SK-N-MC (cell line): ENCODE measurements at regions not wholly inside any gene's neighbourhood (a gene's known extent, or its start where the extent isn't known, plus 50 kb on each side); places are given as distances from the start of the nearest gene placed in this dataset.

Experiments used
- DNase-seq: peaks from one replicate; pipeline ENCODE4 v3.0.0-alpha.2; 2011; ENCODE audit warnings: low read depth, low spot score
- H3K27ac ChIP-seq: fragments of 200-600 bp; sonication (generic); 2 replicates; pipeline ENCODE4 v1.5.1; 2016; ENCODE audit warnings: mixed run types
- H3K36me3 ChIP-seq: fragments of 200-600 bp; sonication (generic); 2 replicates; pipeline ENCODE4 v1.6.1; 2017; ENCODE audit warnings: antibody characterized with exemption, low read length, mixed read lengths; ENCODE audit not compliant: insufficient read depth
- H3K4me3 ChIP-seq: fragments of 200-600 bp; sonication (generic); 2 replicates; pipeline ENCODE4 v1.5.1; 2016
- H3K9ac ChIP-seq: fragments of 200-600 bp; sonication (generic); 2 replicates; pipeline ENCODE4 v1.8.0; 2017; ENCODE audit warnings: mixed run types, mixed read lengths; ENCODE audit not compliant: insufficient read length
- H3K9me3 ChIP-seq: fragments of 200-600 bp; sonication (generic); 2 replicates; pipeline ENCODE4 v1.6.1; 2017; ENCODE audit warnings: low read depth, mild to moderate bottlenecking, antibody characterized with exemption, low read length, moderate library complexity, mixed read lengths
- EZH2 ChIP-seq: fragments of 200-600 bp; sonication (generic); IDR thresholded peaks from one replicate; pipeline ENCODE4 v1.6.1; 2017; ENCODE audit warnings: antibody characterized with exemption
- FOXP2 ChIP-seq: optimal IDR thresholded peaks from 2 replicates; pipeline ENCODE3; 2011; ENCODE audit warnings: mild to moderate bottlenecking, moderate library complexity; ENCODE audit not compliant: insufficient read depth; ENCODE audit errors: extremely low read length, control extremely low read depth
- POLR2AphosphoS5 ChIP-seq: IDR thresholded peaks from 2 replicates; pipeline ENCODE4 v1.6.1; 2012; ENCODE audit warnings: mild to moderate bottlenecking, low read depth, low read length, borderline replicate concordance

DNA sequence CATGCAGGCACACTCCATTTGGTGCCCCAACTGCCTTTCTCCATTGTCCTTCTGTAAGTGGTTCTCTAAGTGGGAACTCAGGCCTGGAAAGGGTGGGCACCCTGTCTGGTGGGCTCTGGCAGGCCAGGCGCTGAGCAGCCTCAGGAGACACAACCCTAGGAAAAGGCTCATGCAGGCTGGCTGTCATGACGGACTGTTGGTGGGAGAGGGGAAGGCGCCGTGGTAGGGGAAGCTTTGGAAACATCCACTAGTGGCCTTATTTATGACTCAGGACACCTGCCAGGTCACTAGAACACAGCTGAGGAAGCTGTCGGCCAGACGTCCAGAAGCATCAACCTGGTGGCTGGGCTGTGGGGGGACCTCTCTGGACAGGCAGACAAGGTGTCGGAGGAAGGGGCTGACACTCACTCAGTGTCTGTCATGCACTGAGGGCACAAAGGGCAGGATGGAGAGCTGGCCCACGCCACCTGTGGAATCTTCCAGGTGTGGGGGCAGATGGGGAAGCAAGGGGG lies 216.0 kb downstream of the SEC14L1 start:
- H3K9me3 ChIP-seq: no peaks in the 10 kb centered on the region
- H3K27ac ChIP-seq: peak overlapping the region; percentile 25; the same call in 1 of the 2 replicates
- H3K9ac ChIP-seq: no peak overlapping the region
- no peak for TF ChIP-seq EZH2
- no peak for TF ChIP-seq FOXP2
- no peak for TF ChIP-seq POLR2AphosphoS5
- DNase-seq: no peak
- H3K4me3 ChIP-seq: no peak overlapping the region
- H3K36me3 ChIP-seq: no peaks in the 10 kb centered on the region

DNA sequence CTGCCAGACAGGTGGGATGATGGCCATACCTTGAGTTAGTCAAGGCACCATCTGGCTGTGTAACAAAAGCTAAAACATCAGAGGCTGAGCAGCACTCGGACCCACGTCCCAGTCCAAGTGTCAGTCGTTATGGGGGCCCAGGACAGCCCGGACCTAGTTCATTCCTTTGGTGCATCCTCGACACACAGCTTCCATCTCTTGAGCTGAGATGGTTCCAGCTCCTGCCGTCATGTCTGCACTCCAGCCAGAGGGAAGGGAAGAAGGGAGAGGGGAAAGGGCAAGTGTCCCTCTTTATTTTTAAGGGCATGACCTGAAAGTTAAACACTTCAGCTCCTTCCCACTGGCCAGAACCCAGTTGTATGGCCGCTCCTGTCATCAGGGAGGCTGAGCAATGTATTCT lies 218.0 kb downstream of the SEC14L1 start:
- TF ChIP-seq POLR2AphosphoS5: no peak
- TF ChIP-seq FOXP2: no peak
- no peak for TF ChIP-seq EZH2
- H3K9me3 ChIP-seq: no peaks in the 10 kb centered on the region
- H3K36me3 ChIP-seq: no peaks in the 10 kb centered on the region
- H3K9ac ChIP-seq: no peak overlapping the region
- no peak overlapping the region for H3K4me3 ChIP-seq
- H3K27ac ChIP-seq: no peak overlapping the region
- no peak for DNase-seq

DNA sequence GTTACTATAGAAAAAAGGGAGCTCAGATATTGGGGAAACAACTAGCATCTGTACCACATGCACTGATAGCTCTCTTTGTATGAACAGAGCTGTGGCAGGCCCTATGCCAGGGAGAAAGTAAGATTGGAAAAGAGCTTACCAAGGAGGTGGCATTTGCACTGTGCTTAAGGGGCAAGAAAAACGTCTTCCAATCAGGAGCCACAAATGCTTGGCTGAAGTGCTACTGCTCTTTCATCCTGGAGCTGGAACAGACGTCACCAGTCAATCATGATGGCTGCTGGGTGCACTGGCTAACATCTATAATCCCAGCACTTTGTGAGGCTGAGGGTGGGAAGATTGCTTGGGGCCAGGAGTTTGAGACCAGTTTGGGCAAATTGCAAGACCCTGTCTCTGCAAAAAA lies 218.5 kb downstream of the SEC14L1 start:
- TF ChIP-seq FOXP2 (no peak), POLR2AphosphoS5 (no peak), EZH2 (no peak)
- H3K9me3 ChIP-seq: no peaks in the 10 kb centered on the region
- no peak overlapping the region for H3K27ac ChIP-seq
- H3K36me3 ChIP-seq: no peaks in the 10 kb centered on the region
- H3K4me3 ChIP-seq: no peak overlapping the region
- no peak for DNase-seq
- no peak overlapping the region for H3K9ac ChIP-seq

DNA sequence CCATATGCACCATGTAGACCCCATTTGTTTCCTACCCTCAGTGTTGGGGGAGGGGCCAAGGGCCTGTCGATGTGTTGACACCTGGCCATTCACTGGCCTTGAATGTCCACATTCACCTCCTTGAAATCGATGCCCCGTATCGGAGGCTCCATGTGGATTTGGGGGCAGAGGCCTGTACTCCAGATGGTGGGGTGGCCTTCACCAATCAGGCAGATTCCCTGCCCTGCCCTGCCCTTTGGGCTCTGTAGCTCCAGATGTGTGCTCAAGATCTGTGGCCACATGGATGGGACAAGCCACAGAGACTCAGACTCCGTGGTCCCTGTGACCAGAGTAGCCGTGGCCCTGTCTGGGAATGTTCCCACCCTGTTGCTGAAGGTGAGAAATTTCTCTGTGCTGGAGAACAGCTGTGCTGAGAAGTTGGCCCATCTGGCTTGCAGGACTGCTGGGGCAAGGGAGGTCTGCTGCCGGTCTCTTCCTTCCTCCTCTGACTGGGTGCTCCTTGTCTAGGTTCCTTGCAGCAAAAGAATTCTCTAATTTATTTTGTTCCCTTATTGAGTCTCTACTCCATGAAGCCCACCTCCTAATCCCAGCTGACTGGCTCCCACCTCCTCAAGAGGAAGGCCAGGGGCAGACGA lies 221.3 kb downstream of the SEC14L1 start:
- no peak overlapping the region for H3K27ac ChIP-seq
- no peak for DNase-seq
- H3K9ac ChIP-seq: no peak overlapping the region

DNA sequence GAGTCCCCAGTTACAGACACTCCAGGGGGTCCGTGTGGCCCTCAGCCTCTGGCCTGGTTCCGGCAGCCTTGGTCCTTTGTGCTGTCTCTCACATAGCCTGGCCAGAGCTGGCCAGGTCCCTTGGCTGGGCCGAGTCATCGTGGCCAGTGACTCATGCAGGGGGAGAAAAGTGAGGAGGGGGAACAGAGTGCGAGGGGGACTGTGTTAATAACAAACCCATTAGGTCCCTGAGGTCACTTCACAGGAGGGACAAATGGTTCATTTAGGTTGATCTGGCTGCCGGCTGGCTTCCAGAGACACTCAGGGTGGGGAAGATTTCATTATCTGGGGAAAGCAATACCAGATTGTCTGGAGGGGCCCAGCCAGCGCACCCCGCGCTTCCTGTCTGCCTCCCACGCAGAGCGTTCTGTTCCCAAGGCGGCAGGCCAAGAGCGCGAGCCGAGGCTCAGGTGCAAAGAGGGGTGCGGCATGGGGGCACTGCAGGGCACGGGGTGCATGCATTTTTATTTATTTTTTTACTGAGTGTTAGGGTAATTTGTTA lies 223.1 kb downstream of the SEC14L1 start:
- DNase-seq: no peak
- H3K4me3 ChIP-seq: no peak overlapping the region
- no peak overlapping the region for H3K27ac ChIP-seq
- H3K9me3 ChIP-seq: no peaks in the 10 kb centered on the region
- H3K9ac ChIP-seq: no peak overlapping the region
- TF ChIP-seq POLR2AphosphoS5 (no peak), EZH2 (no peak)
- no peaks in the 10 kb centered on the region for H3K36me3 ChIP-seq

More for the DNA sequence above, 221.3 kb downstream of the SEC14L1 start:
- H3K4me3 ChIP-seq: no peak overlapping the region
- no peaks in the 10 kb centered on the region for H3K9me3 ChIP-seq
- no peak for TF ChIP-seq EZH2
- no peak for TF ChIP-seq FOXP2
- no peak for TF ChIP-seq POLR2AphosphoS5
- H3K36me3 ChIP-seq: no peaks in the 10 kb centered on the region

DNA sequence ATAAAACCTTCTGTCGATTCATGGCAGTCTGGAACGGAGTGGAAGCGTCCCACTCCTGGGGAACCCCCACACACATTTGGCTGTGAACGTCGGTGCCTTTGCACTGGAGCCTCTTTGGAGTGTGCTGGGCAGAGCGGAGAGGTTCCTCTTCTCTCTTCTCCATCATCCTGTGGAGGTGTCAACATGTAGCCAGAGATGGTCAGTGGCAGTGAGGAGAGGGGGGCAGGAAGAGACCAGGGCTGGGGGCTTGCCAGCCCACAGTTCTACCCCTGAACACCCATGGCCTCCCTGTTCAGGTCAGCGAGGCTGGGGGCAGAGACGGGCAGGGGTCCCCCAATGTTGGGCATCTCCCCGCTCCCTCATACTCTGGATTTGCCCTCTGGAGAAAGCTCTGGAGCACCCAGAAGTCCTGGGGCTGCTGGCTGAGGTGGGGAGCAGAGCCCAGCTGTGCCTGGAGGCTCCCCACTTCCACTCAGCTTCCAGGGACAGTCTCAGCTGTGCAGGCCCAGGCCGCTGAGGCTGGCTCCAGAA lies 223.7 kb downstream of the SEC14L1 start:
- no peak for TF ChIP-seq FOXP2
- no peak for TF ChIP-seq EZH2
- TF ChIP-seq POLR2AphosphoS5: no peak
- no peak for DNase-seq
- Histone ChIP-seq H3K36me3 (no peaks in the 10 kb centered on the region), H3K9ac (no peak overlapping the region), H3K27ac (no peak overlapping the region), H3K9me3 (no peaks in the 10 kb centered on the region), H3K4me3 (no peak overlapping the region)

DNA sequence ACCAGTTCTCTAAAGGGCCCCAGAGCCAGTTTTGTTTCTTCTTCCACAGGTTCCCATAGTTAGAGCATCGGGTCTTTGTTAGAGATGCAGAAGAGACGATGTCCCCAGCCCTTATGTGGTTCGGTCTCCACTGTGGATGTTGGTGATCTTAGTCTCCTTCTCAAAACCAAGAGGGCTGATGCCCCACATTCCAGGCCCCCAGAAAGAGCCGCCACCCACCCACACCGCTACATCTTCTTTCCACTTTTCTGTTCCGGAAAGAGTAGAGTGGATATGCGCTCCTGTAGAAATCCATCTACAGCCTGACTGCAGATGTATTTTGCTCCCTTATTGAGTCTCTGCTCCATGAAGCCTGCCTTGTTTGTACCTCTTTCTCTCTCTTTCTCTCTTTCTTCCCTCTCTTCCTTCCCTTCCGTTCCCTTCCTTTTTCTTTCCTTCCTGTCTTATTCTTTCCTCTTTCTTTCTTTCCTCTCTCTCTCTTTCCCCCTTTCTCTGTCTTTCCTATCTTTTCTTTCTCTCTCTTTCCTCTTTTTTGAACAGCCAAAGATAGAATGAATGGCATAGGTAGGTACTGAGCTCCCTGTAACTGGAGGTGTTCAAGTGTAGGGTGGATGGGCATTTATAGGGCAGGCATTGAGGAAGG lies 224.3 kb downstream of the SEC14L1 start:
- H3K27ac ChIP-seq: no peak overlapping the region
- no peak overlapping the region for H3K9ac ChIP-seq
- no peaks in the 10 kb centered on the region for H3K9me3 ChIP-seq
- H3K4me3 ChIP-seq: no peak overlapping the region
- TF ChIP-seq POLR2AphosphoS5: no peak
- no peak for TF ChIP-seq EZH2
- no peak for TF ChIP-seq FOXP2
- no peaks in the 10 kb centered on the region for H3K36me3 ChIP-seq
- no peak for DNase-seq

DNA sequence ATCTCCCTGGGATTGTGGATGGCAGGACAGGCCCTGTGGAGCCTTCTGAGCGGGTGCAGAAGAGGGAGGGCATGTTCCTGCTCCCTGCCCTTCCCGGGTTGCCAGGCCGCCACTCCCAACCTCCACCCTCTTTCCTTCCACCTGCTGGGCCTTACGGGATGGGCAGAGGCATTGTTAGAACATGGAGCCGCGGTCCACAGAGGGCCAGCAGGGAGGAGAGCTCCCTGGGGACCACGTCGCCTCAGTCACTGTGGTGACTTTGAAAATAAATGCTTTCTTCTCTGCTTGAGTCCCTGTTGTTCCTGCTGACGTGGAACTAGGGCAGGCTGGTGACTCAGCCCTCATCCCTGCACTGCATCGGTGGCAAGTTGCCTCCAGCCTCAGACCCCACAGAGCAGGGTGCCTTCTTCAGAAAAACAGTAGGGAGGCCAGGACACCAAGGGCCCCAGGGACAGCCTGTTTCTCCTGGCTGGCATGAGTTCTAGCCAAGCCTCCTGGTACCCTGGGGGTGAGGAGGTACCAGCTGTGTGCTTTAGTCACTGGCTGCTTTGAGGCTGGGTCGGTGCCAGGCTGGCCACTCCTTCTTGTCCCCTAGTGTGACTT lies 224.9 kb downstream of the SEC14L1 start:
- Histone ChIP-seq H3K36me3 (no peaks in the 10 kb centered on the region), H3K9ac (no peak overlapping the region), H3K9me3 (no peaks in the 10 kb centered on the region), H3K27ac (no peak overlapping the region), H3K4me3 (no peak overlapping the region)
- no peak for DNase-seq
- no peak for TF ChIP-seq POLR2AphosphoS5
- TF ChIP-seq FOXP2: no peak
- no peak for TF ChIP-seq EZH2

DNA sequence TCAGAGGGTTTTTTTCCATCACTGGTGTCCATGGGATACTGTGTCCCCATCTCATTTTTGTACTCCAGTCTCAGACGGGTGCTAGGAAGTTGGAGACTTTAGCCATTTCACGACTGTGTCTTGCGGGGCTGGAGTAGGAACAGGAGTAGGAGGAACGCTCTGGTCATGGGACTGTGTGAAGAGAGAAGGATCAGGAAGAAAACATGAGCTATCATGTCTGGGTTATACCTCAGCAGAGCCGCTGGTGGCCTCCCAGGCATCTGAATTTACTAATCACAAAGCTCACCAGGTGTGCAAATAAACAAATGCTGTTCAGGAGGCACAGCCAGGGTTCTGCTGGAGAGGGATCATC lies 225.4 kb downstream of the SEC14L1 start:
- TF ChIP-seq FOXP2 (no peak), POLR2AphosphoS5 (no peak), EZH2 (no peak)
- Histone ChIP-seq H3K4me3 (no peak overlapping the region), H3K36me3 (no peaks in the 10 kb centered on the region), H3K9ac (no peak overlapping the region), H3K27ac (no peak overlapping the region), H3K9me3 (no peaks in the 10 kb centered on the region)
- DNase-seq: no peak
